ENCODE measurements at regions not wholly inside any gene's neighbourhood (a gene's known extent, or its start where the extent isn't known, plus 50 kb on each side); places are given as distances from the start of the nearest gene placed in this dataset.
A peak's percentile ranks its signal among the peaks of the same experiment; 100 is the strongest.

DNA sequence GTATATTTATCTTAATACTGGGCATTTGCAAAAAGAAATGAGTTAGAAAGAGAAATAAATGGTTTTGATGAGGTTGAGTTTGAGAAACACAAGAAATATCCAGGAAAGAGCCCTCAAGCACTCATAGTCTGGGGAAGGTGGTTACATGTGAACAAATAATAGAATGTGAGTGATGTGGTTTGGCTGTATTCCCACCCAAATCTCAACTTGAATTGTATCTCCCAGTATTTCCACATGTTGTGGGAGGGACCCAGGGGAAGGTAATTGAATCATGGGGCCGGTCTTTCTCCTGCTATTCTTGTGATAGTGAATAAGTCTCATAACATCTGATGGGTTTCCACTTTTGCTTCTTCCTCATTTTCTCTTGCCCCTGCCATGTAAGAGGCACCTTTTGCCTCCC is 334.1 kb downstream of the COL12A1 start:
- H3K4me3 ChIP-seq (replicated peaks in 1 of 3; ENCODE audit: insufficient read depth in 1 of 3, low read depth in 2 of 3, low read length in 3 of 3): no peak overlapping the region
- CTCF ChIA-PET (ENCODE audit: low intra/inter-chr PET ratio, low total read pairs): no interaction called here
- no TSS peak for BruUV-seq (replicated peaks)
- H3K4me1 ChIP-seq (ENCODE audit: insufficient read depth, low read length): peaks cover 11% of the 10 kb centered on the region
- FAIRE-seq (no peak), ATAC-seq (no peak), DNase-seq (ENCODE audit: low spot score) (no peak)
- POLR2A ChIA-PET: no interaction called here
- TF ChIP-seq PTBP1 (IDR thresholded peaks at IDR 0.05; ENCODE audit: low read depth, low read length, poor library complexity, severe bottlenecking): no peak
- intact Hi-C loops (cut with micrococcal nuclease; ENCODE audit: unreplicated experiment) (no loop called here), in situ Hi-C loops (cut with HindIII; ENCODE audit: extremely low pct_ligation_motif_present, low pct_unique_long_range_greater_than_20kb) (no loop called here)
- WGBS (ENCODE audit: low lambda C conversion rate): 38% methylated on average over 1 of the region's 1 CpG
- H4K20me1 ChIP-seq (ENCODE audit: insufficient read depth, low read length): no peaks in the 10 kb centered on the region
- H3K9ac ChIP-seq (ENCODE audit: insufficient read depth, low read depth, low read length): no peak overlapping the region
- no peak overlapping the region for H3K27ac ChIP-seq (ENCODE audit: extremely low read length, insufficient read depth, low read length)
- no peaks in the 10 kb centered on the region for H3K27me3 ChIP-seq (ENCODE audit: control insufficient read depth in 1 of 2, insufficient read depth in 2 of 2, low read length in 2 of 2)
- no peaks in the 10 kb centered on the region for H3K36me3 ChIP-seq (replicated peaks in 1 of 2; ENCODE audit: control insufficient read depth in 1 of 2, insufficient read depth in 2 of 2, low read length in 2 of 2)
- no peak overlapping the region for H3K4me2 ChIP-seq (ENCODE audit: low read depth, low read length)
- no peaks in the 10 kb centered on the region for H3K9me3 ChIP-seq (ENCODE audit: low read length)
- no peak overlapping the region for H2AFZ ChIP-seq (ENCODE audit: low read length)
- no peaks in the 10 kb centered on the region for H3K79me2 ChIP-seq (ENCODE audit: insufficient read depth, low read length)

- Histone ChIP-seq H3K36me3 (replicated peaks in 1 of 2; ENCODE audit: control insufficient read depth in 1 of 2, insufficient read depth in 2 of 2, low read length in 2 of 2) (no peaks in the 10 kb centered on the region), H3K4me3 (replicated peaks in 1 of 3; ENCODE audit: insufficient read depth in 1 of 3, low read depth in 2 of 3, low read length in 3 of 3) (no peak overlapping the region), H4K20me1 (ENCODE audit: insufficient read depth, low read length) (no peaks in the 10 kb centered on the region), H3K79me2 (ENCODE audit: insufficient read depth, low read length) (no peaks in the 10 kb centered on the region), H3K9me3 (ENCODE audit: low read length) (no peaks in the 10 kb centered on the region), H3K4me2 (ENCODE audit: low read depth, low read length) (peak overlapping the region; percentile 36; the same call in 1 of the 2 replicates), H2AFZ (ENCODE audit: low read length) (no peak overlapping the region), H3K27me3 (ENCODE audit: control insufficient read depth in 1 of 2, insufficient read depth in 2 of 2, low read length in 2 of 2) (no peaks in the 10 kb centered on the region), H3K9ac (ENCODE audit: insufficient read depth, low read depth, low read length) (no peak overlapping the region), H3K27ac (ENCODE audit: extremely low read length, insufficient read depth, low read length) (no peak overlapping the region), H3K4me1 (ENCODE audit: insufficient read depth, low read length) (peaks cover 11% of the 10 kb centered on the region)
- DNase-seq (ENCODE audit: low spot score) (peak; percentile 69), FAIRE-seq (peak; percentile 23), ATAC-seq (peak; percentile 98)
- CTCF ChIA-PET (ENCODE audit: low intra/inter-chr PET ratio, low total read pairs): no interaction called here
- WGBS (ENCODE audit: low lambda C conversion rate): 0% methylated on average over 2 of the region's 2 CpGs
- BruUV-seq (replicated peaks): no TSS peak
- in situ Hi-C loops (cut with HindIII; ENCODE audit: extremely low pct_ligation_motif_present, low pct_unique_long_range_greater_than_20kb) (no loop called here), intact Hi-C loops (cut with micrococcal nuclease; ENCODE audit: unreplicated experiment) (no loop called here)
- POLR2A ChIA-PET: no interaction called here
- TF ChIP-seq HNF4A (CRISPR knock-in tag; IDR thresholded peaks at IDR 0.05) (peak; percentile 84), ZNF512 (CRISPR knock-in tag; IDR thresholded peaks at IDR 0.05) (no peak), SOX13 (IDR thresholded peaks at IDR 0.05) (no peak), SOX13 (CRISPR knock-in tag; conservative IDR thresholded peaks at IDR 0.05 in 1 of 2, IDR thresholded peaks at IDR 0.05 in 1 of 2) (peak in 1 of 2 experiments; percentile 28; a peak in 1 of 4 replicates), MXD4 (CRISPR knock-in tag; IDR thresholded peaks at IDR 0.05) (no peak), MIER3 (CRISPR knock-in tag; IDR thresholded peaks at IDR 0.05; ENCODE audit: borderline replicate concordance) (peak; percentile 35; the same call in 1 of the 2 replicates), ISL2 (CRISPR knock-in tag; IDR thresholded peaks at IDR 0.05) (no peak), MAFG (CRISPR knock-in tag; IDR thresholded peaks at IDR 0.05) (no peak), HNF4G (IDR thresholded peaks at IDR 0.05; ENCODE audit: borderline replicate concordance, low read depth, low read length) (peak; percentile 23; the same call in 1 of the 2 replicates), HNF4G (CRISPR knock-in tag; IDR thresholded peaks at IDR 0.05; ENCODE audit: borderline replicate concordance, low read depth) (no peak), ZNF788 (CRISPR knock-in tag; IDR thresholded peaks at IDR 0.05; ENCODE audit: borderline replicate concordance) (no peak), HNRNPLL (IDR thresholded peaks at IDR 0.05; ENCODE audit: low read depth, low read length, poor library complexity, severe bottlenecking) (no peak), ARID5B (CRISPR knock-in tag; IDR thresholded peaks at IDR 0.05) (peak; percentile 73), GABPB1 (CRISPR knock-in tag; IDR thresholded peaks at IDR 0.05) (peak; percentile 59; the same call in 1 of the 2 replicates)
These were observed 335.4 kb downstream of the COL12A1 start for GRCh38 chr6:74870403-74870802.

Measured in HepG2 (cell line).